Naive B cell (primary cell): ENCODE measurements at regions not wholly inside any gene's neighbourhood (a gene's known extent, or its start where the extent isn't known, plus 50 kb on each side); places are given as distances from the start of the nearest gene placed in this dataset.

Experiments
- ATAC-seq, 2 donors: fragments of 150-1000 bp; cut with Tn5 transposase; 2 replicates each; pipeline ENCODE4 v1.10.0; 2021; ENCODE audit warnings: low read depth in 2 of 2, mild to moderate bottlenecking in 2 of 2, moderate library complexity in 2 of 2
- DNase-seq: peaks from one replicate; pipeline ENCODE4 v3.0.0; 2022
- H3K27ac Mint-ChIP-seq, 6 donors: one replicate each; pipeline ENCODE4 v1.8.0; 2020 to 2022; ENCODE audit warnings: mild to moderate bottlenecking in 6 of 6, mixed read lengths in 6 of 6, moderate library complexity in 5 of 6, inconsistent platforms in 2 of 6
- H3K27me3 Mint-ChIP-seq, 3 donors: one replicate each; pipeline ENCODE4 v1.8.0; 2021 to 2022; ENCODE audit warnings: mixed read lengths in 3 of 3, mild to moderate bottlenecking in 1 of 3
- H3K36me3 Mint-ChIP-seq, 2 donors: one replicate each; pipeline ENCODE4 v1.8.0; 2020 to 2022; ENCODE audit warnings: mixed read lengths in 2 of 2, inconsistent platforms in 1 of 2, mild to moderate bottlenecking in 1 of 2
- H3K4me1 Mint-ChIP-seq, 3 donors: one replicate each; pipeline ENCODE4 v1.8.0; 2020 to 2022; ENCODE audit warnings: mixed read lengths in 3 of 3, inconsistent platforms in 1 of 3, mild to moderate bottlenecking in 1 of 3, moderate library complexity in 1 of 3
- H3K4me3 Mint-ChIP-seq, 8 donors: one replicate each; pipeline ENCODE4 v1.8.0; 2020 to 2022; ENCODE audit warnings: mild to moderate bottlenecking in 8 of 8, mixed read lengths in 8 of 8, moderate library complexity in 8 of 8, inconsistent platforms in 2 of 8
- H3K9me3 Mint-ChIP-seq, 7 donors: one replicate each; pipeline ENCODE4 v1.8.0; 2020 to 2022; ENCODE audit warnings: mixed read lengths in 7 of 7, mild to moderate bottlenecking in 5 of 7, inconsistent platforms in 2 of 7, moderate library complexity in 1 of 7

DNA sequence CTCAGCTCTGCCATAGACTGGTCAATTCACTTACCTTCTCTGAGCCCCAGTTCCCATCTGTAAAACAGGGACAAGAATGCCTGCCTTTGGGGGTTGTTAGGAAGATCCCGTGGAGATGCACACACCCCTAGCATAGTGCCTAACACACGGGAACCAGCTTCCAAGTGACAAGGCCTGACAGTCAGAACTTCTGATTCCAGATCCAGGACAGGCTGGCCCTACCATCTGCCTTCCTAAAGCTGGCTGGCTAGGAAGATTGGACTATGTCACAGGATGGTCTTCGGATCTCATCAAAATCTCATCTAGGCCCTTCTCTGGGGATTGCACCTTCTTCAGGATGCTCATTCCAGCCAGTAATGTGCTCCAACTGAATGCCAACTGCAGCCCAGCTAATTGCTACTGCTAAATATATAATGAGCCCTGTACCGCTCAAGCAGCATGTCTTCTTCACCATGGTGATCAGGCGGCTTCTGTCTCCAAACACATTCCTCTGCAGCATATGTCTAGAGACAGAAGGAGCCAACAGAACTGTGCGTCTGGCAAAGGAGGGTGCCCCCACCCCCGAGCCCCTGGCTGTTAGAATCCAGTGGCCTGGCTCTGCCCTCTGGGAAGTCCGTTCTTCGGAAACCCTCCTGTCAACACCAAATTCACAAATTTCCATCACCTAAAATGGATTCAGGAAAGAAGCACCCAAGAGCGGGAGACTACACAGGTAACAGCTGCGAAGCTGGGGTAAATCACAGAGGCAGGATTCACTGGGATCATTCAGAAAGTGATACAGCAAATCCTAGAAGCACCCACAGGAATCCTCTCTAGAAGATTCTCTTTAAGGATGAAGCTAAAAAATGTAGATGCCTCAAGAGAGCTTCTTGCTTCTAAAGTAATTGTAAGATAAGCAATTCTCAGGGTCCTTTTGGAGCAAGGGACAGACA lies 142.1 kb upstream of the EEPD1 start:
- no peak overlapping the region for H3K4me3 Mint-ChIP-seq
- peaks cover 0 to 12% (median 0%) of the 10 kb centered on the region in 3 donors for H3K27me3 Mint-ChIP-seq
- peak overlapping the region in 1 of 6 donors; percentile 88 for H3K27ac Mint-ChIP-seq
- DNase-seq (no peak), ATAC-seq (no peak)
- H3K9me3 Mint-ChIP-seq, result peaks cover 0 to 10% (median 0%) of the 10 kb centered on the region in 7 donors
- H3K36me3 Mint-ChIP-seq, result no peaks in the 10 kb centered on the region
- H3K4me1 Mint-ChIP-seq, result no peaks in the 10 kb centered on the region

DNA sequence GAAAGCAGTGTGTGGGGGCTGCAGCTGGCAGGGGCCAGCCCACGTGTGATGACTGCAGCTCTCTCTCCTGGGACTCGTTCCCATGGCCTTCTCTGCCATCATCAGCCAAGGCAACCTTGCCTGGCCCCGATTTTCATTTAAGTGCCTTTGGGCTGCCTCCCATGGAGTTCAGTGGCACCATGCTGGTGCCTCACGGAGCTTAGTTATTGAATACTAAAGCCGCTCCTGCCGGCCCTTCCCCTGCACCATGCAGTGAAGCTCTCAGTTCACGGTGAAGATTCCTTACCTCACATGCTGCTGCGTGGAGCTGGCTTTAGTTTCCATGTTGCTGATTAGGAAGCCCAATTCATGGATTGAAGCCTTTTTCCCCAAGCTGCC lies 141.5 kb upstream of the EEPD1 start:
- DNase-seq, result no peak
- peaks cover 0 to 12% (median 0%) of the 10 kb centered on the region in 3 donors for H3K27me3 Mint-ChIP-seq
- ATAC-seq, result no peak
- no peak overlapping the region for H3K27ac Mint-ChIP-seq
- H3K4me3 Mint-ChIP-seq, result no peak overlapping the region
- peaks cover 0 to 10% (median 0%) of the 10 kb centered on the region in 7 donors for H3K9me3 Mint-ChIP-seq
- H3K4me1 Mint-ChIP-seq, result no peaks in the 10 kb centered on the region
- H3K36me3 Mint-ChIP-seq, result no peaks in the 10 kb centered on the region

DNA sequence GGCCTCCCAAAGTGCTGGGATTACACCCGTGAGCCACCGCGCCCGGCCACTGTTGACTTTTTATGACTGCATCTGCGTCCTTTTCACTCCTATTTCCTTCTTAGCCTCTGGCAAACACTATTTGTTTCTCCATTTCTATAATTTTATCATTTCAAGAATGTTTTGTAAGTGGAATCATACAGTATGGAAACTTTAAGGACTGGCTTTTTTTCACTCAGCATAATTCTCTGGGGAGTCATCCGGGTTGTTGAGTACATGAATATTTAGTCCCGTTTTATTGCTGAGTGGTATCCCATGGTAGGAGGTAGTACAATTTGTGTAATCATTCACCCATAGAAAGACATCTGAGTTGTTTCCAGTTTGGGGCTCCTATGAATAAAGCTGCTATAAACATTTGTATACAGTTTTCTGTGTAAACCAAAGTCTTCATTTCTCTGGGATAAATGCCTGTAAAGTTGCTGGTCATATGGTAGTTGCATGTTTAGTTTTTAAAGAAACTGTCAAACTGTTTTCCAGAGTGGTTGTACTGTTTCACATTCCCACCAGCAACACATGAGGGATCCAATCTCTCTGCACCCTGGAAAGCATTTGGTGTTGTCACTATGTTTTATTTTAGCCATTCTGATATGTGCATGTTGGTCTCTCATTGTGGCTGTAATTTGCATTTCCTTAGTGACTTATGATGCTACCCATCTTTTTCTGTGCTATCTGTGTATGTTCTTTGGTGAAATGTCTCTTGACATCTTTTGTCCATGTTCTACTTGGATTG lies 139.6 kb upstream of the EEPD1 start:
- Mint-ChIP-seq H3K9me3 (peaks cover 0 to 10% (median 0%) of the 10 kb centered on the region in 7 donors), H3K4me3 (peak overlapping the region in 1 of 8 donors; percentile 24), H3K27me3 (peaks cover 0 to 12% (median 0%) of the 10 kb centered on the region in 3 donors), H3K4me1 (no peaks in the 10 kb centered on the region), H3K27ac (no peak overlapping the region), H3K36me3 (no peaks in the 10 kb centered on the region)
- DNase-seq (no peak), ATAC-seq (no peak)

DNA sequence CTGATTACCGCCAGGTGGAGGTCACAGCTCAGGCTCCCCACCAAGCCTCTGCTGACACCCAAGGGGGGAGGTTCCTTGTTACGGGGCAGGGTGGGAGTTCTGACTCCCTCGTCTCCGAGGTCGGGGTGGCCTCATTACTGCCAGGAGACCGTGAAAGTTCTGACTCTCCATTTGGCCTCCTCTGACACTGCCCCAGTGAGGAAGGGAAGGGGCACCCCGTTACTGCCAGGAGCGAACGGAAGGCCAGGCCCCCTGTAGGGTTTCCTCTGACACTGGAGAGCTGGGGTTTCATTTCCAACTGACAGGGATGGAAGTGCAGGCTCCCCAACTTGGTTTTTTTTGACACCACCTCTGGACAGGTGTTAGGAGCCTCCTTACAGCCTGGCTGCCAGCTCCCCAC lies 138.1 kb upstream of the EEPD1 start:
- Mint-ChIP-seq H3K27me3 (peaks cover 0 to 12% (median 0%) of the 10 kb centered on the region in 3 donors), H3K9me3 (peaks cover 0 to 10% (median 0%) of the 10 kb centered on the region in 7 donors), H3K27ac (no peak overlapping the region), H3K36me3 (no peaks in the 10 kb centered on the region), H3K4me3 (no peak overlapping the region), H3K4me1 (no peaks in the 10 kb centered on the region)
- no peak for ATAC-seq
- no peak for DNase-seq

DNA sequence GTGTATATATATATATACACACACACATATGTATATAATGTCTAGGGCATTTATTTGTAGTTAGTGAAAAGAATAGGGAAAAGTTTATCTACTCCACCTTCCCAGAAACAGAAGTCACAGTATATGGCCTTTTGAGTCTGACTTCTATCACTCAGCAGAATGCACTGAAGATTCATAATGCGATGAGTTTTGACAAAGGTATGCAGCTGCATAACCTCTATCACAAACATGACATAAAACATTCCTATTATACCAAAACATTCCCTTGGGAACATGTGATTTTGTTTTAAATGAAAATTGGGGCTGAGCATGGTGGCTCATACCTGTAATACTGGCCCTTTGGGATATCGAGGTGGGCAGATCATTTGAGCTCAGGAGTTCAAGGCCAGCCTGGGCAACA lies 137.3 kb upstream of the EEPD1 start:
- Mint-ChIP-seq H3K4me1 (no peaks in the 10 kb centered on the region), H3K4me3 (no peak overlapping the region), H3K9me3 (peaks cover 0 to 10% (median 0%) of the 10 kb centered on the region in 7 donors), H3K27me3 (peaks cover 0 to 5% (median 0%) of the 10 kb centered on the region in 3 donors), H3K27ac (no peak overlapping the region), H3K36me3 (no peaks in the 10 kb centered on the region)
- no peak for DNase-seq
- no peak for ATAC-seq

DNA sequence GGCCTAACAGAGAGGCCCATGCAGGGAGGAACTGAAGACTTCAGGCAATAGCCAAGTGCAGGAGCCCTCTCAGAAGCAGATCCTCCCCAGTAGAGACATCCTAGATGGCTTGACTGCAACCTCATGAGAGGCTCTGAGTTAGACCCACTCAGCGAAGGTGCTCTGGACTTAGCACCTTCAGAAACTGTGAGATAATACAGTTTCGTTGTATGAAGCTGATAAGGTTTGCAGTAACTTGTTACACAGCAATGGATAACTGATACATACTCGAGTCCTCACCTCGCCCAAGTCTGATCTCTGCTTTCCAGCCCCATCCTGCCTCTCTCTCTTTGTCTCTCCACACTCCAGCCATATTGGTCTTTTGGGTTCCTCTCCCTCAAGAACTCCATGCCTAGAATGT lies 136.4 kb upstream of the EEPD1 start:
- no peaks in the 10 kb centered on the region for H3K4me1 Mint-ChIP-seq
- no peaks in the 10 kb centered on the region for H3K27me3 Mint-ChIP-seq
- no peak overlapping the region for H3K27ac Mint-ChIP-seq
- H3K9me3 Mint-ChIP-seq, result peaks cover 0 to 10% (median 0%) of the 10 kb centered on the region in 7 donors
- H3K36me3 Mint-ChIP-seq, result no peaks in the 10 kb centered on the region
- ATAC-seq, result no peak
- no peak for DNase-seq
- H3K4me3 Mint-ChIP-seq, result no peak overlapping the region

DNA sequence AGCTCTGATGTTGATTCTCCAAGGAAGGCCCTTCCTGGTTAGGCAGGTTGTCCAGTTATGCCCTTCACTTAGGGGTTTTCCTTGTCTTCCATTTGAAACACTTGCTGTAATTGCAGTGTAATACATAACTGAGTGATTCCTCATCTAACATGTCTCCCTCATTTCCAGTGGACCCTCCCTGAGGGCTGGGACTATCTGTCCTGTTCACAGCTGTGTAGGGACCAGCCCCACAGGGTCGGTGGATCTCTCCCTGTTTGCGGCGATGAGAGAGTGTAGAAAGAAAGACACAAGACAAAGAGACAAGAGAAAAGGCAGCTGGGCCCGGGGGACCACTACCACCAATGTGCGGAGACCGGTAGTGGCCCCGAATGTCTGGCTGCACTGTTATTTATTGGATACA lies 135.9 kb upstream of the EEPD1 start:
- Mint-ChIP-seq H3K4me3 (no peak overlapping the region), H3K27me3 (no peaks in the 10 kb centered on the region), H3K4me1 (no peaks in the 10 kb centered on the region), H3K27ac (no peak overlapping the region), H3K36me3 (no peaks in the 10 kb centered on the region), H3K9me3 (peaks cover 0 to 10% (median 0%) of the 10 kb centered on the region in 7 donors)
- ATAC-seq (no peak), DNase-seq (no peak)

DNA sequence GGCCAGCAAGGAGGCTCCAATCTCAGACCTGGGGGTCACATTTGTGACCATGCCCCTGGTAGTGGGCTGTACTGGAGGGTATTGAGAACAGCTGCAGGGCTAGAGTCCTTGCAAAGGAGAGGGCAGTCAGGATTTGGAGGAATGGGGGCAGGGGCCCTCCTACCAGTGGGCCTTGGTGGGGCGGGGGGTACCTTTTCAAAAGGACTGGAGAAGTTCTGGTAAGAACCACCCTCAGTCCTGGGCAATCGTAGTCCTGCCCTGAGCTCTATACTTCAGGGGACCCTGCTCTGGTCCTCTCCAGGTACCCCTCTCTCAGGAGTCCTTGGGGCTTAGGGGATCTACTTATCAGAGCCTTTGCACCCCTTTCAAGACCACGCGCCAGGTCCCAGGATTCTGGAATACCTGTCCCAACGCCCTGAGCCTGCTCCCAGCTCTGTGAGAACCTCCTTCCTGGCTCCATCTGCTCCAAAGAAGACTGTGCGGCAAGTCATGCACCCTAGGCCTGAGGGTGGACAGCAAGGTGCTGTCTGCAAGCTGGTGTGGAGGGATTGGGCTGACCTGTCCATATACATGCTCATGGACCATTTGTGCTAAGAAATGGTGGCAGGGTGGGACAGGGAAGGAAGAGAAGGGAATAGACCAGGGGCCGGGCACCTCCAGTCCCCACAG lies 134.1 kb upstream of the EEPD1 start:
- Mint-ChIP-seq H3K27me3 (no peaks in the 10 kb centered on the region), H3K4me1 (no peaks in the 10 kb centered on the region), H3K4me3 (peak overlapping the region in 1 of 8 donors; percentile 18), H3K36me3 (no peaks in the 10 kb centered on the region), H3K27ac (no peak overlapping the region), H3K9me3 (peaks cover 0 to 7% (median 0%) of the 10 kb centered on the region in 7 donors)
- DNase-seq (no peak), ATAC-seq (no peak)

DNA sequence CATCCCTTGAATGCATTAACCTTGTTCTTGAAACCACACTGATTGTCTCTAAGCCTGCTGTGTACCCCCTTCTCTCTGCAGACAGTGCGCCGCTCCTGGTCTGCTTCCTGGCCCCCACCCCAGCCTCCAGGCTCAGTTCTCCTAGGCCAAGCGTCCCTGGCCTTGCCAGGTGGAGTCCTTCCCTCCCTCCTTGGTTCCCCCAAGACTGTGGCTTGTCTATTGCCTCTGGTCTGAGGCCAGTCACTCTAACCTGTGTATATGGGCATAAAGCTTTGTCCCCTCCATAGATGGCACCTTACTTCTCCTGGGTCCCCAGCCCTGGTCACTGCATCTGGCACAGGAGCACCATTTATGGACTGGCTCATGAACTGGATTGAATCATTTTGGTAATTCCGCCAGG lies 133.5 kb upstream of the EEPD1 start:
- peaks cover 0 to 1% (median 0%) of the 10 kb centered on the region in 7 donors for H3K9me3 Mint-ChIP-seq
- no peaks in the 10 kb centered on the region for H3K4me1 Mint-ChIP-seq
- ATAC-seq (no peak), DNase-seq (no peak)
- H3K27ac Mint-ChIP-seq, result no peak overlapping the region
- no peaks in the 10 kb centered on the region for H3K27me3 Mint-ChIP-seq
- peak overlapping the region in 1 of 8 donors; percentile 18 for H3K4me3 Mint-ChIP-seq
- H3K36me3 Mint-ChIP-seq, result no peaks in the 10 kb centered on the region

DNA sequence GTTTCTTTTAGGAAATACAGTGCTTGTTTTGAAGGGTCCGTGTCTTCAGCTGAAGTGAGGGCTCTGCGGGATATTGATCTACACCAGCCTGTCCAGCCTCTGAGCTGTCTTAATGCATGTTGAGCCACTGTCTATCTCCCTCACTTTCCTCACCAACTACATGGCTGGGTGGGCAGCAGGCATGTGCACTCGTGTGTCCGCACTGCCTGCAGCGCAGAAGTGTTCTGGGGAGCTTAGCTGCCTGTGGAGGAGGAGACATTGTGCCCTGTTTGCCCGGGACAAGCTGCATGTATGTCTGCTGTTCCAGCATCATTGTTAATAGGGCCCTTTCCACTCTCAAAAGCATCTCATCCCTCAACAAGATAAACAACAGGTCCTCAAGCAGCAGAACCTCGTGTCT lies 133.1 kb upstream of the EEPD1 start:
- H3K9me3 Mint-ChIP-seq, result no peaks in the 10 kb centered on the region
- no peaks in the 10 kb centered on the region for H3K27me3 Mint-ChIP-seq
- DNase-seq (no peak), ATAC-seq (no peak)
- H3K4me1 Mint-ChIP-seq, result no peaks in the 10 kb centered on the region
- H3K27ac Mint-ChIP-seq, result no peak overlapping the region
- H3K36me3 Mint-ChIP-seq, result no peaks in the 10 kb centered on the region
- no peak overlapping the region for H3K4me3 Mint-ChIP-seq

DNA sequence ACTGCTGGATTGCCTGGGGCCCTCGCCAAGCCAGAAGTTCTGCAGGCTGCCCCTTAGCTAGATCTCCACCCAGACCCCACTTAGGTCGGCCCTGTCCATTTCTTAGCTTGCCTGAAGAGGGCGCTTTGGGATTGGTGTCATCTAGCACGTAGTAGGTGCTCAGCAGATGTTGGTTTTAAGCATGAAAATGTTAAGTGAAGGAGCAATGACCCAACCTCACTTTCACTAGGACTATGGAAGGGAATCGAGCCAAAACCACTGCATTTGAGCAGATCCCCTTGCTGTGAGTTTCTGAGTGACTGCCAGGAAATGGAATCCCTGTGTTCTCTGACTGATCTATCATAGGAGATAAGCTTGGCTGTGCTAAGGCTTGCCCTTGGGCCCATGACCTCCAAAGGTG lies 131.7 kb upstream of the EEPD1 start:
- H3K9me3 Mint-ChIP-seq, result no peaks in the 10 kb centered on the region
- no peaks in the 10 kb centered on the region for H3K4me1 Mint-ChIP-seq
- H3K36me3 Mint-ChIP-seq, result no peaks in the 10 kb centered on the region
- no peak overlapping the region for H3K4me3 Mint-ChIP-seq
- H3K27ac Mint-ChIP-seq, result no peak overlapping the region
- no peak for DNase-seq
- no peak for ATAC-seq
- peaks cover 0 to 3% (median 0%) of the 10 kb centered on the region in 3 donors for H3K27me3 Mint-ChIP-seq

DNA sequence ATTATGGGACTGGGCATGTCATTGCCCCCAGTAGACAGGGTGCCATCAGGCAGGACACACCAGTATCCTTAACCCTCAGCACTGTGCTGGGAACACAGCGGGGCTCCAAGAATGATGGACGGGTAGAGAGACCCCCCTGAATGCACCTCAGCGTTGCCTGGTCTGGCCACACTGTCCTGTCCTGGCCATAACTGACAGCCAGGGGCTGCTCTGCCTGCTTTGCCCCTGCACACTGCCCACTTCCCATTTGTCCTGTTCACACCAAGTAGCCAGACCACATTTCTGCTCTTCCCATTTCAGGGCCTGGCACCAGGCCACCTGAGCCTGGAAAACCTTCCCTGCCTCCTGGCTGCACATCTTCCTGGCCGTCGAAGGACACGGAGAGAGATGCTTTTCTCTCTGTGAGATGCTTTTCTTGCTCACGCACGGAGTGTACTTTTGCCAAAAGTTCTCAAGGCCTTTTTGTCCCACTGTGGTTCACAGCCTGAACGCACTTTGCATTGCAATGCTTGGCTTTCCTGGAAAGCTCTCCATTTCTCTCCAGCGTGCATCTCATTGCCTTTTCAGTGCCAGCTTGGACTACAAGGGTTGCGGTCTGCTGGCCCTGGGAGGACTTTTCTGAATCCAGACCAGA lies 131.0 kb upstream of the EEPD1 start:
- Mint-ChIP-seq H3K9me3 (no peaks in the 10 kb centered on the region), H3K36me3 (no peaks in the 10 kb centered on the region), H3K4me1 (no peaks in the 10 kb centered on the region), H3K27me3 (peaks cover 0 to 3% (median 1%) of the 10 kb centered on the region in 3 donors), H3K4me3 (no peak overlapping the region), H3K27ac (no peak overlapping the region)
- DNase-seq (no peak), ATAC-seq (no peak)

DNA sequence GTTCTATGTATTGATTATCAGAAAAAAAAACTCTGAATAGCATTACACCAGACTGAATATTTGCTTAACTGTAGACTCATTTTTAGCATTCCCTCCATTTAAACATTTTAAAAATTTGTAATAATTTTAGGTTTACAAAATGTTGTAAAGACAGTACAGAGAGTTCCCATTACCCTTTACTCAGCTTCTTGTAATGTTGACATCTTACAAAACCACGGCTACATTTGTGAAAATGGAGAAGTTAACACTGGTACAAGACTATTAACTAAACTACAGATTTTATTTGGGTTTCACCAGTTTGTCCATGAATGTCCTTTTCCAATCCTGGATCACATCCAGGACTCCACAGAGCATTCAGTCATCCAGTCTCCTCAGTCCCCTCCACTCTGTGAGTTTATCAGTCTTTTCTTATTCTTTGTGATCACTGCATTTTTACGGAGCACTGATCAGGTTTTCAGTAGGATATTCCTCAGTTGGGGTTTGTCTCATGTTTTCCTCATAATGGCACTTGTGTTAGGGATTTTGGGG lies 130.0 kb upstream of the EEPD1 start:
- H3K9me3 Mint-ChIP-seq, result no peaks in the 10 kb centered on the region
- peaks cover 0 to 12% (median 3%) of the 10 kb centered on the region in 3 donors for H3K27me3 Mint-ChIP-seq
- no peak for ATAC-seq
- H3K36me3 Mint-ChIP-seq, result no peaks in the 10 kb centered on the region
- no peak overlapping the region for H3K27ac Mint-ChIP-seq
- no peak for DNase-seq
- no peak overlapping the region for H3K4me3 Mint-ChIP-seq
- no peaks in the 10 kb centered on the region for H3K4me1 Mint-ChIP-seq
